ENCODE measurements at regions not wholly inside any gene's neighbourhood (a gene's known extent, or its start where the extent isn't known, plus 50 kb on each side); places are given as distances from the start of the nearest gene placed in this dataset.

DNA sequence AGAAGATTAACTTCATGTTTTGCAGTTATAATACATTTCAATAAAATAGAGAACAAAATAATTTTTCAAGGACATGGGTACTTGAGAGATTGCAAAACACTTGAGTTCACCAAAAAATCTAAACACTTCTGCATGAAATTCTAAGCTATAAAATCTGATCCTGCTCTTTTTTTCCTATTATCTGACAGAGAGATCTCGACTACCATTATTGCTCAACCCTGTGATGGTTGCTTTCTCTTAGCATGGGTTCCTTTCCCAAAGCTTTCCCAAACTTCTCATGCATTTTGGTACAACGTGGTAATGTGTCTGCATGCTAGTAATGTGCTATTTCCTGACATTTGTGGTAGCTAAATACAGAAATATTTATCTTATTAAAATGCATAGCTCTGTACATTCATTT lies 1243.1 kb upstream of the ADGRB3 start:
- DNase-seq (ENCODE audit: insufficient read length, low spot score) (no peak), FAIRE-seq (no peak)
- TF ChIP-seq SPI1 (IDR thresholded peaks at IDR 0.05; ENCODE audit: low read depth, low read length) (no peak), POLR2AphosphoS5 (IDR thresholded peaks at IDR 0.05; ENCODE audit: low read depth, low read length) (no peak), TAF1 (IDR thresholded peaks at IDR 0.05; ENCODE audit: low read depth, low read length) (no peak), POLR2A (IDR thresholded peaks at IDR 0.05; ENCODE audit: low read depth, low read length) (no peak), POU2F2 (IDR thresholded peaks at IDR 0.05; ENCODE audit: low read depth, low read length) (no peak), PAX5 (IDR thresholded peaks at IDR 0.05; ENCODE audit: insufficient read depth, low read length, severe bottlenecking) (no peak)

DNA sequence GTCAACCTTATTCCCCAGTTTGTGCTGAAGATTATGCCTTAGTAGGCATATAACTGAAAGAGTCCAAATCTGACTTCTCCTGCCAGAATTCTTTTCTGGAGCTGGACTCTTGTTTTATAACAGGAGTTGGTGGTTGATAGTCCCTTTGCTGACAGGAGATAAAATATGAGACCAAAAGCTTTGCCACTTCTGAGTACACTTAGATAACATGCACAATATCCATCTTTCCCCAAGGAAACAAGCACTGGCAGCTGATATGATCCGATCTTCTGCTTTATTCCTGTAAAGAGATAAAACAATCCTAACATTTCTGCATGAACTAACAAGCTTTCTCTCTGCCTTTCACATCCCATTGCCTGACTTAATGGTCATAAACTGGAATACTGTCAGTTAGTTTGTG lies 1265.4 kb upstream of the ADGRB3 start:
- FAIRE-seq: no peak
- DNase-seq (ENCODE audit: insufficient read length, low spot score): no peak
- TF ChIP-seq TAF1 (IDR thresholded peaks at IDR 0.05; ENCODE audit: low read depth, low read length): no peak
- TF ChIP-seq POU2F2 (IDR thresholded peaks at IDR 0.05; ENCODE audit: low read depth, low read length): no peak
- TF ChIP-seq PAX5 (IDR thresholded peaks at IDR 0.05; ENCODE audit: insufficient read depth, low read length, severe bottlenecking): no peak
- no peak for TF ChIP-seq POLR2A (IDR thresholded peaks at IDR 0.05; ENCODE audit: low read depth, low read length)
- no peak for TF ChIP-seq SPI1 (IDR thresholded peaks at IDR 0.05; ENCODE audit: low read depth, low read length)
- TF ChIP-seq POLR2AphosphoS5 (IDR thresholded peaks at IDR 0.05; ENCODE audit: low read depth, low read length): no peak

DNA sequence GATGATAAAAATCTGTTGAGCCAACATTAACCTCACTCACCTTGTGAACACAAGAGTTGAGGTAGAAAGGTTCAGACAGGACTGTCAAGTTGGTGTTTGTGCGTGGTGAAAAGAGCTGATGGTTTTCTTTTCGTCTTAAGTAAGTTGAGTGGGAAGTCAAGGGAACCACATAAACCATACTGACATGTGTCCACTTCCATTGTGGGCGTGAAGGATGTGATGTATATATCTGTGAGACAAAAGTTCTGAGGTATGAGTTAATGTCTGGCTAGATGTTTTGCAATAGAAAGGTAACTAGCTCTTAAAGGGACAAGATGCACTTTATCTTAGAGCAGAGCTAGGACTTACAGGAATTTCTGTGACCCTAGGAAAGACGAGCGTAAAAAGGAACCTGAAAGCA lies 1272.1 kb upstream of the ADGRB3 start:
- TF ChIP-seq TAF1 (IDR thresholded peaks at IDR 0.05; ENCODE audit: low read depth, low read length) (no peak), SPI1 (IDR thresholded peaks at IDR 0.05; ENCODE audit: low read depth, low read length) (no peak), POLR2AphosphoS5 (IDR thresholded peaks at IDR 0.05; ENCODE audit: low read depth, low read length) (no peak), POU2F2 (IDR thresholded peaks at IDR 0.05; ENCODE audit: low read depth, low read length) (no peak), PAX5 (IDR thresholded peaks at IDR 0.05; ENCODE audit: insufficient read depth, low read length, severe bottlenecking) (no peak), POLR2A (IDR thresholded peaks at IDR 0.05; ENCODE audit: low read depth, low read length) (no peak)

DNA sequence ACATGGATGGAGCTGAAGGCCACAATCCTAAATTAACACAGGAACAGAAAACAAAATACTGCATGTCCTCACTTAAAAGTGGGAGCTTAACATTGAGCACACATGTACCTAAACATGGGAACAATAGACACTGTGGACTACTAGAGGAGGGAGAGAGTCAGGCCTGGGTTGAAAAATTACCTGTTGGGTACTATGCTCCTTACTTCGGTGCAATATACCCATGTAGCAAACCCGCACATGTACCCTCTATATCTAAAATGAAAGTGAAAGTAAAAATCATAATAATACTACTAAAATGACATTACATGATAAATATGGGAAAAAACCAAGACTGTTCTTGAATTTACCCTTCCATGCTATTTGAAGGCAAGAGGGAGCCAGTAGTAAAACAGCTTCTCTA lies 1273.8 kb upstream of the ADGRB3 start:
- DNase-seq (ENCODE audit: insufficient read length, low spot score) (no peak), FAIRE-seq (no peak)

More for the DNA sequence above, 1272.1 kb upstream of the ADGRB3 start:
- FAIRE-seq (no peak), DNase-seq (ENCODE audit: insufficient read length, low spot score) (no peak)

DNA sequence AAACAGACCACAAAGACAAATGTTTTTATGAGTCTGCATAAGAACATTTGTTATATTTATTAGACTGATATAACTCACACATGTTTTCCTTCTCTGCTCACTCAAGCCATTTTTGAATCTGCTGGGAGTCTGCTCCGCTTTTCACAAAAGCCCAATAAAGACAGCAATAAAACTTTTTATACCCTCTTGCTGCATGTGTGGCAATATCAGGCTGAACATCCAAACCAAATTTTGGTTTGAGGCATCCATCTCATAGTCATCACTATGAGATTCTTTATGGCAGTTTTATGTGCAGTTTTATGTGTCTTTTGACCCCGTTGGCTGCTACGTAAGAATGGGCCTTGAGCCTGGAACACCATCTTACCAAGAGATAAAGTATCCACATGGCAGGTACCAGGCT lies 1276.8 kb upstream of the ADGRB3 start:
- no peak for TF ChIP-seq POLR2AphosphoS5 (IDR thresholded peaks at IDR 0.05; ENCODE audit: low read depth, low read length)
- no peak for TF ChIP-seq PAX5 (IDR thresholded peaks at IDR 0.05; ENCODE audit: insufficient read depth, low read length, severe bottlenecking)
- TF ChIP-seq POU2F2 (IDR thresholded peaks at IDR 0.05; ENCODE audit: low read depth, low read length): no peak
- no peak for TF ChIP-seq POLR2A (IDR thresholded peaks at IDR 0.05; ENCODE audit: low read depth, low read length)
- no peak for TF ChIP-seq TAF1 (IDR thresholded peaks at IDR 0.05; ENCODE audit: low read depth, low read length)
- TF ChIP-seq SPI1 (IDR thresholded peaks at IDR 0.05; ENCODE audit: low read depth, low read length): no peak
- no peak for FAIRE-seq

More for the DNA sequence above, 1273.8 kb upstream of the ADGRB3 start:
- TF ChIP-seq TAF1 (IDR thresholded peaks at IDR 0.05; ENCODE audit: low read depth, low read length) (no peak), POU2F2 (IDR thresholded peaks at IDR 0.05; ENCODE audit: low read depth, low read length) (no peak), POLR2AphosphoS5 (IDR thresholded peaks at IDR 0.05; ENCODE audit: low read depth, low read length) (no peak), PAX5 (IDR thresholded peaks at IDR 0.05; ENCODE audit: insufficient read depth, low read length, severe bottlenecking) (no peak), POLR2A (IDR thresholded peaks at IDR 0.05; ENCODE audit: low read depth, low read length) (no peak), SPI1 (IDR thresholded peaks at IDR 0.05; ENCODE audit: low read depth, low read length) (no peak)

DNA sequence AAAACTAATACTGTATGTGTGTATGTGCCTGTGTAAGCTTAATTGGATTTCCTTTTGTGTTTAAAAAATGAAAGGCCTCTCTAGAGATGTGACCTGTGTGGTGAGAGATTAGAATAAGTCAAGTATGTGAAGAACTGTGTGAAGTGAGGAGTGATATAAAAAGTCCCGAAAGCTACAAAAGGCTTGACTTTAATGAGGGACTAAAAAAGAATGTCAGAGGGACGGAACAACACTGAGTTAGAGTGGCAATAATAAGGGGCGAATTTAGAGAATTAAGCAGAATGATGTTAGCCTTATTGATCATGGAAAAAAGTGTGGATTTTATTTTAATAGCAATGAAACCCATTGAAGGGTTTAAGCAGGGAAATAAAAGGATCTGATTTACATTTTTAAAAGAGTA lies 1281.2 kb upstream of the ADGRB3 start:
- TF ChIP-seq POLR2AphosphoS5 (IDR thresholded peaks at IDR 0.05; ENCODE audit: low read depth, low read length): no peak
- no peak for TF ChIP-seq POLR2A (IDR thresholded peaks at IDR 0.05; ENCODE audit: low read depth, low read length)
- no peak for TF ChIP-seq PAX5 (IDR thresholded peaks at IDR 0.05; ENCODE audit: insufficient read depth, low read length, severe bottlenecking)
- no peak for TF ChIP-seq TAF1 (IDR thresholded peaks at IDR 0.05; ENCODE audit: low read depth, low read length)
- TF ChIP-seq POU2F2 (IDR thresholded peaks at IDR 0.05; ENCODE audit: low read depth, low read length): no peak
- TF ChIP-seq SPI1 (IDR thresholded peaks at IDR 0.05; ENCODE audit: low read depth, low read length): no peak
- FAIRE-seq (no peak), DNase-seq (ENCODE audit: insufficient read length, low spot score) (no peak)

More for the DNA sequence above, 1276.8 kb upstream of the ADGRB3 start:
- DNase-seq (ENCODE audit: insufficient read length, low spot score): no peak

DNA sequence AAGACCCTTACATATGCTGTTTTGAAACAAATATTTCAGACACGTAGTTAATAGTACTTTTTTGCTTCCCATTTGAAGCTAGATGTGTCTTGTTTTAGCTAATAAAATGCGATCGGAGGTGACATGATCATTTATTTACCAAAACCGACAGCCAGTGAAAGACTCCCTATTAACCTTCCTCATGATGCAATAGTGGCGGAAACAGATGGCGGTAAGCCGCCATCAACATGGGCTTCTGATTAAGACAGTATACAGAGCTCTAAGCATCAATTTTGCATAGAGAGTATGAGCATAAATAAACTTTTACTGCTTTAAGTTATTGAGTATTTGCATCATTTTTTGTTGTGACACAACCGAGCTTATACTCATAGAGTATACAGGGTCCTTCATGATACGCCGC lies 1282.4 kb upstream of the ADGRB3 start:
- no peak for DNase-seq (ENCODE audit: insufficient read length, low spot score)
- TF ChIP-seq POU2F2 (IDR thresholded peaks at IDR 0.05; ENCODE audit: low read depth, low read length) (no peak), TAF1 (IDR thresholded peaks at IDR 0.05; ENCODE audit: low read depth, low read length) (no peak), PAX5 (IDR thresholded peaks at IDR 0.05; ENCODE audit: insufficient read depth, low read length, severe bottlenecking) (no peak), POLR2A (IDR thresholded peaks at IDR 0.05; ENCODE audit: low read depth, low read length) (no peak), SPI1 (IDR thresholded peaks at IDR 0.05; ENCODE audit: low read depth, low read length) (no peak)
- FAIRE-seq: no peak

DNA sequence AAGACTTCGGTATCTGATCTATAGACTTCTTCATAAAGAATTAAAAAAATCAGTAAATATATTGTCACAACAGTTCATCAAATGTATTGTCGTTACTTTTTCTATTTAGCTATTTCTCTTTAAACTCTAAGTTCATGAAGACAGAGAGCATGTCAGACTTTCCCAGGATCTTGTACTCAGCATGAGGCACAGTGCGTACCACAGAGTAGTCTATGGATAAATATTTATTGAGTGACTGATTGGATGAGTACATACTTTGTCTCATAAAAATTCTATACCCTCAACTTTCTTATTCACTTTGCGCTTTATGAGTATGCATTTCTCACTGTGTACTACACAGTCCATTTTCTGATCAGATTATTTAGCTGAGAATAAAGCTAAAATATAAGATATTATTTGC lies 1284.4 kb upstream of the ADGRB3 start:
- TF ChIP-seq SPI1 (IDR thresholded peaks at IDR 0.05; ENCODE audit: low read depth, low read length) (no peak), TAF1 (IDR thresholded peaks at IDR 0.05; ENCODE audit: low read depth, low read length) (no peak), POLR2AphosphoS5 (IDR thresholded peaks at IDR 0.05; ENCODE audit: low read depth, low read length) (no peak), POU2F2 (IDR thresholded peaks at IDR 0.05; ENCODE audit: low read depth, low read length) (no peak), PAX5 (IDR thresholded peaks at IDR 0.05; ENCODE audit: insufficient read depth, low read length, severe bottlenecking) (no peak), POLR2A (IDR thresholded peaks at IDR 0.05; ENCODE audit: low read depth, low read length) (no peak)
- FAIRE-seq: no peak
- DNase-seq (ENCODE audit: insufficient read length, low spot score): no peak

DNA sequence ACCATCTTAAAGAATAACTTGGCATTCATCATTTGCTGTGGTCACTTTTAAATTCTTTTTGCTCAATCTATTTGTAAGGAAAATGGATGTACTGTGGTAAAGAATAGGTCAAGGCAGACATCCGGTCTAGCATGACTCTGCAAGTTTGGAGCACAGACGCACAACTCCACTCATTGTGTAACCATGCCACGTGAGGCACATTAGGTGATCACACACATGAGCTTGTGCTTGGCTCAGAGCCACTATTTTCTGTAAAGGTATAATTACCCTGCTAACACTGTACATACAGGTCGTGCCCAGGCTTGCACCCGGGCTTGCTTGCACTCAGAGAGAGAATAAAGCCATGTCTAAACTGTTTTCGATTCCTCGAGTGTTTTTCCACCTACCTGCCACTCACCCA lies 1289.1 kb upstream of the ADGRB3 start:
- TF ChIP-seq SPI1 (IDR thresholded peaks at IDR 0.05; ENCODE audit: low read depth, low read length) (no peak), PAX5 (IDR thresholded peaks at IDR 0.05; ENCODE audit: insufficient read depth, low read length, severe bottlenecking) (no peak), TAF1 (IDR thresholded peaks at IDR 0.05; ENCODE audit: low read depth, low read length) (no peak), POU2F2 (IDR thresholded peaks at IDR 0.05; ENCODE audit: low read depth, low read length) (no peak), POLR2AphosphoS5 (IDR thresholded peaks at IDR 0.05; ENCODE audit: low read depth, low read length) (no peak), POLR2A (IDR thresholded peaks at IDR 0.05; ENCODE audit: low read depth, low read length) (no peak)
- FAIRE-seq (no peak), DNase-seq (ENCODE audit: insufficient read length, low spot score) (no peak)

DNA sequence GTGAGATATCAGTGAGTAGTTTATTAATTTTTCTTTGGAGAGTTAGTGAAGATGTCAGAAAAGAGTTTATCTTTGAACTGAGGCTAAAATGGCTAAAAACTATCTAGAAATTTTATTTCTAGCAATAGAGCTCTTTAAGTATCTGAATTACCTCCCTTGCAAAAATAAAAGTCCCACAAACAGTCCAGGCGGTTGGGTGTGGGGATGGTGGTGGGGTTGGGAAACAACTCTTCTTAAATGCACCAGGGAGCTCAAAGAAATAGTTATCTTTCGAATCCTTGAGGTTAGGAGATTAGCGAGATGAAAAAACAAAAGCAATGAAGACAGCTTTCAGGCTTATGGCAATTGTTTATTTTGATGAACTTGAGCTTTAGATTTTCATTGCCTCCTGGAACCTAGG lies 1299.1 kb upstream of the ADGRB3 start:
- no peak for FAIRE-seq
- no peak for DNase-seq (ENCODE audit: insufficient read length, low spot score)
- no peak for TF ChIP-seq POLR2AphosphoS5 (IDR thresholded peaks at IDR 0.05; ENCODE audit: low read depth, low read length)
- no peak for TF ChIP-seq PAX5 (IDR thresholded peaks at IDR 0.05; ENCODE audit: insufficient read depth, low read length, severe bottlenecking)
- no peak for TF ChIP-seq SPI1 (IDR thresholded peaks at IDR 0.05; ENCODE audit: low read depth, low read length)
- no peak for TF ChIP-seq POLR2A (IDR thresholded peaks at IDR 0.05; ENCODE audit: low read depth, low read length)
- no peak for TF ChIP-seq POU2F2 (IDR thresholded peaks at IDR 0.05; ENCODE audit: low read depth, low read length)
- no peak for TF ChIP-seq TAF1 (IDR thresholded peaks at IDR 0.05; ENCODE audit: low read depth, low read length)

Measured in GM12891 (cell line).